HFF-Myc (cell line): ENCODE measurements at regions not wholly inside any gene's neighbourhood (a gene's known extent, or its start where the extent isn't known, plus 50 kb on each side); places are given as distances from the start of the nearest gene placed in this dataset.
"Not testable (repeated sequence)": the region's sequence is repeated elsewhere in the genome, so short reads cannot be mapped to it uniquely, and the experiment has no call there.

Experiments used
- DNase-seq: peaks from one replicate; pipeline ENCODE4 v3.0.0-alpha.2; 2011; ENCODE audit warnings: low read depth; ENCODE audit errors: extremely low read depth
- H3K4me3 ChIP-seq: replicated peaks from 2 replicates; pipeline ENCODE4 v1.5.1; 2011; ENCODE audit warnings: low read depth, mild to moderate bottlenecking, control low read depth, low read length
- TF ChIP-seq, protein P1 (sequence below): IDR thresholded peaks from 2 replicates; pipeline ENCODE4 v1.5.1; 2012; ENCODE audit warnings: mild to moderate bottlenecking, low read depth, low read length, control low read depth; ENCODE audit errors: missing control alignments

DNA sequence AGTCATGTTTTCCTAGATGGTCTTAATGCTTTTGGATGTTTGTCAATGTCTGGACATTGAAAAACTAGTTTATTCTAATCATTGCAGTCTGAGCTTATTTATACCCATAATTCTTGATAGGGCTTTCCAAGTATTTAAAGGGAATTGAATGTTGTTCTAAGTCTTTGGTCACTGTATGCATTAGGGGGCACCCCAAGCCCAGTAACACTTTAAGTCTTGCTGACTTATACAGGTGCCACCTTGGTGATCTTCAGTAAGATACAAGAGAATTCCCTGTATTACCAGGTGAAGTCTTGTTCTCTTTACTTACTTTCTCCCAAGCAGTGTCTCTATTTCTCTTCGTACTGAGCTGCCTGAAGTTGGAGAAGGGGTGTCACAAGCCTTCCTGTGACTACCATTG is 250.1 kb upstream of the OR4C13 start:
- H3K4me3 ChIP-seq, DNase-seq: not testable (repeated sequence)

DNA sequence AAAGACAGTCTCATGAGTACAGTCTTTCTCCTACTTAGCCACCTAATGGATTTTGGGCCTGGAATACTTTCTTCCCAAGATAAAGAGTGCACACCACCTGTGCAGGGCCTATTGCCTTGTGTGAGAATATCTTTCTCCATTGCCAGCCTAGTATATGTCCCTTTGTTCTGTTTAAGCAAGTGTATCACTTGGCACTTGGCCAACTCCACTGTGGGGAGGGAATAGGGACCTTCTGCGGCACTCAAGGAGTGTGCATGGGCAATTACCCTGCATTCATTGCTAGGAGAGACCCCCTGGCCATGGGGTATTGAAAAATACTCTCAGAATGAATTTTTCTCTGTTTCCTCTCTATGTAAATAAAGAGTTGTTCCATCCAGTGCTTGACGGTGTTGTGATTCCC is 201.7 kb upstream of the OR4C13 start:
- H3K4me3 ChIP-seq, DNase-seq: not testable (repeated sequence)

DNA sequence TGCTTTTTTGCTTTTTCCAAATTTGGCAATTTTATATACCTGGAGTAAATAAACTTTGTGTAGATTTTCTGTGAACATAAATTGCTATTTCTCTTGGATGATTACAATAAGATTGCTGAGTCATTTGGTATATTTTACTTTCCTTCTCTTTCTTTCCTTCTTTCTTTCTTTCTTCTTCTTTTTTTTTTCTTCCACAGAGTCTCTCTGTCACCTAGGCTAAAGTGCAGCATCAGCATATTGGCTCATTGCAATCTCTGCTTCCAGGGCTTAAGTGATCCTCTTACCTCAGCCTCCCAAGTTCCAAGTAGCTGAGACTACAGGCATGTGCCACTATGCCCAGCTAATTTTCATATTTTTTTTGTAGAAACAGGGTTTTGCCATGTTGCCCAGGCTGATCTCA is 201.2 kb upstream of the OR4C13 start:
- not testable (repeated sequence) for H3K4me3 ChIP-seq, DNase-seq

DNA sequence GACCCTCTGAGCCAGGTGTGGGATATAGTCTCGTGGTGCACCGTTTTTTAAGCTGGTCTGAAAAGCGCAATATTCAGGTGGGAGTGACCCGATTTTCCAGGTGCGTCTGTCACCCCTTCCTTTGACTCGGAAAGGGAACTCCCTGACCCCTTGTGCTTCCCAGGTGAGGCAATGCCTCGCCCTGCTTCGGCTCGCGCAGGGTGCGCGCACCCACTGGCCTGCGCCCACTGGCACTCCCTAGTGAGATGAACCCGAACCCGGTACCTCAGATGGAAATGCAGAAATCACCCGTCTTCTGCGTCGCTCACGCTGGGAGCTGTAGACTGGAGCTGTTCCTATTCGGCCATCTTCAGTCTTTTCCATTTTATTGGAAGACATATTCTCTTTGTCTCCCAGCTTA is 171.4 kb upstream of the OR4C13 start:
- not testable (repeated sequence) for H3K4me3 ChIP-seq, DNase-seq

DNA sequence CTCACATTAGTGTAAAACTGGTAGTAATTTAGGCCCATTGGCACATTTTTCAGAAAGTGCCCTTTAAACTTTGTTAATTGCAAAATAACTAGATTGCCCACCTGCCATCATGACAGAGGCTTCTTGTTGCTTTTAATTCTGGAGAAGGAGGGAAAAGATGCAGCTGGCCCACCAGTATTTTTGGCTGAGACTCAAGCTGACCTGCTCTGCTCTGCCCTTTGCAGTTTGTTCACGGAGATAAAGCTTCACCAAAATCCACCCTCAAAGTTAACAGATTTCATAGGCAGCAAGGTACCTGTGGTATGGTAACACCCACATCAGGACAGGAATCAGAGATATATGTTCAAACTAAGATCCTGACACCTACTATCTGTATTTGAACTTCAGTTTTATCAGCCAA is 170.2 kb upstream of the OR4C13 start:
- not testable (repeated sequence) for H3K4me3 ChIP-seq, DNase-seq

DNA sequence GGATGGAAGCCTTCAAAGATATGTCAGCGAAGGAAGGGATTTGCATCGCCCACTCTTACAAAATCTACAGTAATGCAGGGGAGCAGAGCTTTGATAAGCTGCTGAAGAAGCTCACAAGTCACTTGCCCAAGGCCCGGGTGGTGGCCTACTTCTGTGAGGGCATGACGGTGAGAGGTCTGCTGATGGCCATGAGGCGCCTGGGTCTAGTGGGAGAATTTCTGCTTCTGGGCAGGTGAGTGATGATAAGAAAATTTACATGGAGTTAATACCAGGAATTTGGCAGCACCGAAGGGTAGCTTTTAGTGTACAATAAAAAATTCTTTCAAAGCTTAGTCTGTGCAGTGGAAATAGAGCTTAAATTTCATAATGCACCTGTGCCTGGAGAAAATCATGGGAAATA is 168.3 kb upstream of the OR4C13 start:
- not testable (repeated sequence) for DNase-seq, H3K4me3 ChIP-seq

DNA sequence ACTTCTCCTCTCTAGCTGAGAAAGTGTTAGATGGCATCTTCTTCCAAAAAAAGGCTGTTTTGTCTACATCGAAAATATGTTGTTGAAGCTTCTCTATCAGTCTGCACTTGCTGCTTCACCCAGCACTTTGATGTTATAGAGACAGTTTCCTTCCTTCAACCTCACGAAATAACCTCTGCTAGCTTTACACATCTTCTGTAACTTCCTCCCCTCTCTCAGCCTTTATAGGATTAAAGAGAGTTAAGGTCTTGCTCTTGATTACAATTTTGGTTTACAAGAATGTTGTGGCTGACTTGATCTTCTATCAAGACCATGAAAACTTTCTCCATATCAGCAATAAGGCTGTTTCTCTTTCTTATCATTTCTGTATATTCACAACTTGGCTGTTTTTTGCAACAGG is 162.4 kb upstream of the OR4C13 start:
- not testable (repeated sequence) for DNase-seq, H3K4me3 ChIP-seq

DNA sequence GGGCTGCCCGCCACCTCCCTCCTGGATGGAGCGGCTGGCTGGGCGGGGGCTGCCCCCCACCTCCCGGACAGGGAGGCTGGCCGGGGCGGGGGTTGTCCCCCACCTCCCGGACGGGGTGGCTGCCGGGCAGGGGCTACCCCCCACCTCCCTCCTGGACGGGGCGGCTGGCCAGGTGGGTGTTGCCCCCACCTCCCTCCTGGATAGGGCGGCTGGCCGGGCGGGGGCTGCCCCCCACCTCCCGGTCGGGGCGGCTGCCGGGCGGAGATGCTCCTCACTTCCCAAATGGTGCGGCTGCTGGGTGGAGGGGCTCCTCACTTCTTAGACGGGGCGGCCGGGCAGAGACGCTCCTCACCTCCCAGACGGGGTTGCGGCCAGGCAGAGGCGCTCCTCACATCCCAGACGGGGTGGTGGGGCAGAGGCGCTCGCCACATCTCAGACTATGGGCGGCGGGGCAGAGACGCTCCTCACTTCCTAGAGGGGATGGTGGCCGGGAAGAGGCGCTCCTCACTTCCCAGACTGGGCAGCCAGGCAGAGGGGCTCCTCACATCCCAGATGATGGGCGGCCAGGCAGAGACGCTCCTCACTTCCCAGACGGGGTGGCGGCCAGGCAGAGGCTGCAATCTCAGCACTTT is 153.9 kb upstream of the OR4C13 start:
- DNase-seq, H3K4me3 ChIP-seq: not testable (repeated sequence)

DNA sequence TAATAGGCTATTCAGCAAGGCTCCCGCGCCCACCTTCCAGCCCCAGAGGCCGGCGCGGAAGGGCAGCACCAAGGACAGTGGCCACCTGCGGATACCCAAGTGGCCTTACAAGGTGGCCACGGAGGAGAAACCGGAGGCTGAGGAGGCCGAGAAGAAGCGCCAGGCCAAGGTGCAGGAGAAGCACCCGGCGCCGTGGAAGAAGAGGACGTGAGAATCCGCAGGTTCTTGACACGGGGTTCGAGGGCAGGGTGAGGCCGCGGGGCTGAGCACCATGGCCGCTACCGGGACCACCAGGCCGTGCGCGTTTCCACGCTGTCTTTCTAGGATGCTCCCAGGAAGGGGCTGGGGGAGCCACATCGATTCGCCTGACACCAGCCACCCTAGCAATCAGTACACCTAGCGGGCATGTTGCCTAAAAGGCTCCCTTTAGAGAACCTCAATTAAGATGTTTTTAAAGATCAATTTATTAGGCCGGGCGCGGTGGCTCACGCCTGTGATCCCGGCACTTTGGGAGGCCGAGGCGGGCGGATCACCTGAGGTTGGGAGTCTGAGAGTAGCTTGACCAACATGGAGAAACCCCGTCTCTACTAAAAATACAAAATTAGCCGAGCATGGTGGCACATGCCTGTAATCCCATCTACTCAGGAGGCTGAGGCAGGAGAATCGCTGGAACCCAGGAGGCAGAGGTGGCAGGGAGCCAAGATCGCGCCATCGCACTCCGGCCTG is 134.3 kb upstream of the OR4C13 start:
- H3K4me3 ChIP-seq, DNase-seq: not testable (repeated sequence)

DNA sequence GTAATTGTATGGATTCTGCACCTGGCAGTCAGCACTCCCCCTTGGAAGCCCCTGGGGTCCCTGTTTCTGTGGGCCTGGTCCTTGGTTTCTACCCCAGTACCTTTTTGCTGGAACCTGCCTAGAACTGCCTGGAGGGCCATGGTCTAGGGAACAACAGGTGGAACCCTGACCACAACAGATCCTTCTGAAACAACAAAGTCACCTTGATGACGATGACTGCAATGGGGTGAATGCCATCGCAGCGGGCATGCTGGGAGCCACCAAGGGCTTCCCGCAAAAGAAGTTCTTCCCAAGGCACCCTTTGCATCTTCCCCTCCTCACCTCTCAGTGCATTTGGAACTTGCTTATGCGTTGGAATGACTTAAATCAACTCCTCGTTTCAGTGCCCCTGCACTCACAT is 129.0 kb upstream of the OR4C13 start:
- not testable (repeated sequence) for H3K4me3 ChIP-seq, DNase-seq

DNA sequence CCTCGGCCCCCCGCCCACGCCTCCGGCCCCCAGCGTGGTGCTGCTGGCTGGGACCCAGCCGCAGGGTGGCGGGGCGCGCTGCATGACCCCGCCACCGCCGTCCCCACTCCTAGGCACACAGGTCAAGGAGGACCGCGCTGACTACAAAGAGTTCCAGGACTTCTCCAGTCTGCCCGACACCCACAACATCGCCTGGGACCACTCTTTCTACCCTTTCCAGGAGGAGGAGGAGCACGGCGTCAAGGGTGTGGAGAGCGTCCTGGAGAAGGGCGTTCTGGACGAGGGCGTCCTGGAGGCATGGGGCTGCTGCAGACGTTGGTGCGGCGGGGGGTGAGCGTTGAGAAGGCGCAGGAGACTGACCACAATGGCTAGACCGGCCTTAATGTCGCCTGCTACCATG is 101.7 kb upstream of the OR4C13 start:
- not testable (repeated sequence) for H3K4me3 ChIP-seq, DNase-seq

DNA sequence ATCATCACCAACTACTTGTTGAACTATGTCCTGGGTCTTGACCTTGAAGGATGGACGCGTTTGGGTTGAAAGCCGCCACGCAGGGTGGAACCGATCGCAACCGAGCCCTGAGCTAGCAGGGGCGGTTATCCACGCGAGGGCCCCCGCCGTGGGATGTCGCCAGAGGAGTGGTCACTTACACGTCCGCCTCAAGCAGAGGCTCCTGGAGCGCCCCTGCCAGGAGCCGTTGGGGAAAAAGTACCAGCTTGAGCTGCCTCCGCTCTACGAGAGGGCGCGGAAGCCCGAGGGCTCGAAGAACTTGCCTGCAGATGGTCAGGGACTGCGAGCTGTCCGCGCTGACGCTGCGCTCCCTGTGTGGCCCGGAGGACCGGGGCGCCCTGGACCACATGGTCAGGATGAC is 100.7 kb upstream of the OR4C13 start:
- TF ChIP-seq, protein P1, sequence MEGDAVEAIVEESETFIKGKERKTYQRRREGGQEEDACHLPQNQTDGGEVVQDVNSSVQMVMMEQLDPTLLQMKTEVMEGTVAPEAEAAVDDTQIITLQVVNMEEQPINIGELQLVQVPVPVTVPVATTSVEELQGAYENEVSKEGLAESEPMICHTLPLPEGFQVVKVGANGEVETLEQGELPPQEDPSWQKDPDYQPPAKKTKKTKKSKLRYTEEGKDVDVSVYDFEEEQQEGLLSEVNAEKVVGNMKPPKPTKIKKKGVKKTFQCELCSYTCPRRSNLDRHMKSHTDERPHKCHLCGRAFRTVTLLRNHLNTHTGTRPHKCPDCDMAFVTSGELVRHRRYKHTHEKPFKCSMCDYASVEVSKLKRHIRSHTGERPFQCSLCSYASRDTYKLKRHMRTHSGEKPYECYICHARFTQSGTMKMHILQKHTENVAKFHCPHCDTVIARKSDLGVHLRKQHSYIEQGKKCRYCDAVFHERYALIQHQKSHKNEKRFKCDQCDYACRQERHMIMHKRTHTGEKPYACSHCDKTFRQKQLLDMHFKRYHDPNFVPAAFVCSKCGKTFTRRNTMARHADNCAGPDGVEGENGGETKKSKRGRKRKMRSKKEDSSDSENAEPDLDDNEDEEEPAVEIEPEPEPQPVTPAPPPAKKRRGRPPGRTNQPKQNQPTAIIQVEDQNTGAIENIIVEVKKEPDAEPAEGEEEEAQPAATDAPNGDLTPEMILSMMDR: no peak
- H3K4me3 ChIP-seq: no peak overlapping the region
- DNase-seq: no peak

DNA sequence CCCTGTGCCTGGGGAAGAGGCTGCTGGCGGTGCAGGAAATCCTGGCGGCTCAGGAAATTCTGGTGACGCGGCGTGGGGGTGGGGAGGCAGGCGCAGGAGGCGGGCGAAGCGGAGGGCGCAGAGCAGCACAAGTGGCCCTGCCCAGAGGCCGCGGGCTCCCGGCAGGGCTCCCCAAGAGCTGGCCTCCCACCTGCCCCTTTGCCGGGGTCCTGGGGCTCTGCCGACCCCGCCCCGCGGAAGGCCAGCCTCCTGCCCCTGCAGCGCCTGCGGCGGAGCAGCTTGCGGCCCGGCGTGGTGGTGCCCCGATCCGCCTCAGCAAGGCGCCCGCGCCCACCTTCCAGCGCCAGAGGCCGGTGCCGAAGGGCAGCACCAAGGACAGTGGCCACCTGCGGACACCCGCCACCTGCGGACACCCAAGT is 100.2 kb upstream of the OR4C13 start:
- DNase-seq: no peak
- no peak overlapping the region for H3K4me3 ChIP-seq
- TF ChIP-seq, protein P1: no peak

DNA sequence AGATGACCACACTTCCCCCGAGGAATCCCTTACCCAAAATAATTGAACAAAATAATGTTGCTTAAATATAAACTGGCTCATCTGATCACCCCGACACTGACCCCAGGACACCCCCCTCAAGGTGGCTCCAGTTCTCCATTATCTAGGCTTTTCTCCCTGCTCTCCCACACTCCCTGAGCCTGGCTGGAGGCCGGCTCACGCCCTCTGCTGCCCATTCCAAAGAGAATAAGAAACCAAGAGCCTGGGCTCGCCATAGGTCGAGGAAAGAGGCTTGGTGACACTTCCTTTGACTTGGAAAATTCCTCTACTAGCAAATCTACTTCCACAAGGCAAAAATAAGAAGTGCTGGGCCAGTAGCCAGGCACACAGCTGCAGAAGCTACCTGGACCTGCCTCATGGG is 63.3 kb upstream of the OR4C13 start:
- DNase-seq, H3K4me3 ChIP-seq: not testable (repeated sequence)

DNA sequence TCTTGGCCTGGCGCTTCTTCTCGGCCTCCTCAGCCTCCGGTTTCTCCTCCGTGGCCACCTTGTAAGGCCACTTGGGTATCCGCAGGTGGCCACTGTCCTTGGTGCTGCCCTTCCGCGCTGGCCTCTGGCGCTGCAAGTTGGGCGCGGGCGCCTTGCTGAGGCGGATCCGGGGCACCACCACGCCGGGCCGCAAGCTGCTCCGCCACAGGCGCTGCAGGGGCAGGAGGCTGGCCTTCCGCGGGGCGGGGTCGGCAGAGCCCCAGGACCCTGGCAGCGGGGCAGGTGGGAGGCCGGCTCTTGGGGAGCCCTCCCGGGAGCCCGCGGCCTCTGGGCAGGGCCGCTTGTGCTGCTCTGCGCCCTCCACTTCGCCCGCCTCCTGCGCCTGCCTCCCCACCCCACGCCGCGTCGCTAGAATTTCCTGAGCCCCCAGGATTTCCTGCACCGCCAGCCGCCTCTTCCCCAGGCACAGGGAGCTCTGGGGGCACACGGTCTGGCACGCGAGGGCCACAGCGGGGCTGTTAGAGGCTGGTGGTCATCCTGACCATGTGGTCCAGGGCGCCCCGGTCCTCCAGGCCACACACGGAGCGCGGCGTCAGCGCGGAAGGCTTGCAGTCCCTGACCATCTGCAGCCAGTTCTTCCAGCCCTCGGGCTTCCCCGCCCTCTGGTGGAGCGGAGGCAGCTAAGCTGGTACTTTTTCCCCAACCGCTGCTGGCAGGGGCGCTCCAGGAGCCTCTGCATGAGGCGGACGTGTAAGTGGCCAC is 60.1 kb upstream of the OR4C13 start:
- H3K4me3 ChIP-seq, DNase-seq: not testable (repeated sequence)

DNA sequence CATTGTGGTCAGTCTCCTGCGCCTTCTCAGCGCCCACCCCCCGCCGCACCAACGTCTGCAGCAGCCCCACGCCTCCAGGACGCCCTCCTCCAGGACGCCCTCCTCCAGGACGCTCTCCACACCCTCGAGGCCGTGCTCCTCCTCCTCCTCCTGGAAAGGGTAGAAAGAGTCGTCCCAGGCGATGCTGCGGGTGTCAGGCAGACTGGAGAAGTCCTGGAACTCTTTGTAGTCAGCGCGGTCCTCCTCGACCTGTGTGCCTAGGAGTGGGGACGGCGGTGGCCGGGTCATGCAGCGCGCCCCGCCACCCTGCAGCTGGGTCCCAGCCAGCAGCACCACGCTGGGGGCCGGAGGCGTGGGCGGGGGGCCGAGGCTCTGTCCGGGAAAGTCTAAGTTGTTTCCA is 58.7 kb upstream of the OR4C13 start:
- not testable (repeated sequence) for DNase-seq, H3K4me3 ChIP-seq
